HG02642 (cell line): ENCODE measurements at regions not wholly inside any gene's neighbourhood (a gene's known extent, or its start where the extent isn't known, plus 50 kb on each side); places are given as distances from the start of the nearest gene placed in this dataset.

Experiments
- ATAC-seq: cut with Tn5 transposase; IDR thresholded peaks from one replicate; pipeline ENCODE4 v1.9.1; 2021; ENCODE audit warnings: mild to moderate bottlenecking; ENCODE audit not compliant: unreplicated experiment, poor library complexity

DNA sequence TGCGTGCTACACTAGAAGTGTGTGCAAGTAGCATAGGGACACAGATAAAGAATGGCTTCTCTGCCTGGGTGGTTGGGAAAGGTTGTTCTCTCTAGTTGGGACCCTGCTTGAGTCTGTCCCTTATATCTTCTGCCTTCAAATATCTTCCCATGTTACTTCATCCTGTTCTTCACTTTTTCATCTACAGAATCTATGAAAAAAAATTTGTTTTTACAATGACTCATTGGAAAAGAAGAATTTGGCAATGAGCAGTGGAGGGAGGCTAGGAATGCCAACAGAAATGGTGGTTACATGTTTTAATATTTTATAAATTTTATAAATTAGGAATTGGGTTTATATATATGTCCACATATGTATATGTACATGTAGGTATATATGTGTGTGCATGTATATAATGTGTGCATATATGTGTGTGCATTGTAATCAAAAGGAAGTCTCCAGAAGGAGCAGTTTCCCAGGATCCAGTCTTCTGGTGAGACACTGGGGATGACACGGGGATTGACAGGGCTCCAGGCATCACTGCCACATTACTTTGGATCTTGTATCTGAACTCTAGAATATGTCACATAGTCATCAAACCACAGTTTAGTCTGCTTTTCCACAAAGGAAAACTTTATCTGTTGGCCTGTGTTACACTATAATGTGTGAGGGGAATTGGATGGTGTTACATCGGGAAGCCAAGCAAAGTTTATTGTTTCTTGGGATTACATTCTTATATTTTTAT, 75.3 kb upstream of the RIPOR2 start:
- no peak for ATAC-seq

DNA sequence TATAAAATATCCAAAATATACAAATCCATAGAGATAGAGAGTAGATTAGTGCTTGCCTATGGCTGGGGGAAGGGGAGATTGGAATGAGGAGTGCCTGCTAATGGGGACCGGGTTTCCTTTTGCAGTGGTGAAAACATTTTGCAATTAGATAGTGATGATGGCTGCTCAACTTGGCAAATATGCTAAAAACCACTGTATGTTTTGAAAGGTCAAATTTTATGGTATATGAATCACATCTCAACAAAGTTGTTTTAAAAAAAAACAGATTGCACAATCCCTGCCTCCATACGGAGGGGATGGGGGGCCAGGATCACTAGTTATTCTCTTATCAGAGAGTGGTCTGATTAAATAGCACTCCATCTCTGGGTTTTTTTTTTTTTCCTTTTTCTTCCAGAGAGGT, 76.9 kb upstream of the RIPOR2 start:
- no peak for ATAC-seq

DNA sequence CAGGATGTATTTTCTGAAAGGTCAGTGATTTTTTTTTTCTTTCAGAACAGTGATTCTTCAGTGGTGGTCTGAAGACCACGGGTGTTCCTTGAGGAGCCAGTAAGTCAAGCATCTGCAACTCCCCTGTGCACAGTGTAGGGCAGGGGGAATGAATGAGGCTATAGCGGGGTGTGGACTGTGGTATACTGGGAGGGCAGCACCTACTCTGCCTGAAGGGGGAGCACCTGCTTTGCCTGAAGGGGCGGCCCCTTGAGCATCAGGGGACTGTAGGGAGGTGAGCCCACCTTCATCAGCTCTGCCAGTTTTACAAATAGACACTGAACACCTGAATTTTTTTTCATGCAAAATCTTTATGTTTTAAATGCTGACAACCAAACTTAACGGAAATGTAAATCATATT, 77.5 kb upstream of the RIPOR2 start:
- no peak for ATAC-seq

DNA sequence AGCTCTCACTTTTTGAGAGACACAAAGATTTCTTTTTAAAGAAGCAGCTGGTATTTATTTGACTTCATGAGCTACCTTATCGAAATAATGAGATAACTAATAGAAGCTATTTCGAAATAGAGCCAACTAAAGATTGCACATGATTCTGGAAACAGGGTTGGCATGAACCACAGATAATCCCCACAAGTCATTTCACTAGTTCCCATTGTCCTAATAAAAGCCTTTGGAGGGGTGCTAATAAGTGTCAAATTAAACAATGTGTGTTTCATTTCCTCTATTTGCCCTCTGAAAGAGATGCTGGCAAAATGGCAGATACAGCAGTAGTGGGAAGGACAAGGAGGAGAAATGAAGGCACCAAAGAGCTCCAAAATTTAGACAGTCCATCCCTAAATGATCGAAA, 78.6 kb upstream of the RIPOR2 start:
- ATAC-seq, result no peak

DNA sequence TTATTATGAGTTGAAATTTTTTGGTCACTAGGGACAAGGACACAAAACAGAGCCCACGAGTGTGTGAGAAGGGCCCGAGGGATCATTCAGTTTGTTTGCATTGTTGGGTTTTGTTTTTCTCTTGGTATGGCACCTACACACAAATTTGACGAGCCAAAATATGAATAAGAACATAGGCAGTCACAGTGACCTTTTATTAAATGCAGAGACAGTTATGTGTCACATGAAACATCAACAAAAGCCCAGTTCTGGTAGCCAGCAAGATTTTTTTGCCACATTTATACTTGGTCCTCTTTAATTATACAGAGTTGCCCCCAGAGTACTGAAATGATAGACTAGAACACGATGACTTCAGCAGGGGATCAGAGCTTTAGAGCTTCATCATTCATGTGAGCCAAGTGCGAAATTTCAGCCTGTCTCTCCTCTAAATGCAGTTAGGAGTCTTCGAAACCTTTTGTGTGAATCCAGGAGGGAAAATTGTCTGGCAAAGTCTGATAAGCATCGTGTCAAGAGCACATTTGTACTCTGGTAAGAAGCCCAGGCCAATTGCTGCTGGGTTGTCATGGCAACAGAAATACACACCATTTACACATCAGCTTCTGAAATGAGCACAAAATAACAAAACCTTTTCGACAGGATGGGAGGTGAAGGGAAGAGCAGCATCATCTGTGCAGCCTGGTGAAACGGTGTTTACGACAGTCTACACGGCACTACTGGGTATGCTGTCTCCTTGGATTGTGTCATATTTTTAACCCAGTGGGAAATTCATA, 79.2 kb upstream of the RIPOR2 start:
- no peak for ATAC-seq

DNA sequence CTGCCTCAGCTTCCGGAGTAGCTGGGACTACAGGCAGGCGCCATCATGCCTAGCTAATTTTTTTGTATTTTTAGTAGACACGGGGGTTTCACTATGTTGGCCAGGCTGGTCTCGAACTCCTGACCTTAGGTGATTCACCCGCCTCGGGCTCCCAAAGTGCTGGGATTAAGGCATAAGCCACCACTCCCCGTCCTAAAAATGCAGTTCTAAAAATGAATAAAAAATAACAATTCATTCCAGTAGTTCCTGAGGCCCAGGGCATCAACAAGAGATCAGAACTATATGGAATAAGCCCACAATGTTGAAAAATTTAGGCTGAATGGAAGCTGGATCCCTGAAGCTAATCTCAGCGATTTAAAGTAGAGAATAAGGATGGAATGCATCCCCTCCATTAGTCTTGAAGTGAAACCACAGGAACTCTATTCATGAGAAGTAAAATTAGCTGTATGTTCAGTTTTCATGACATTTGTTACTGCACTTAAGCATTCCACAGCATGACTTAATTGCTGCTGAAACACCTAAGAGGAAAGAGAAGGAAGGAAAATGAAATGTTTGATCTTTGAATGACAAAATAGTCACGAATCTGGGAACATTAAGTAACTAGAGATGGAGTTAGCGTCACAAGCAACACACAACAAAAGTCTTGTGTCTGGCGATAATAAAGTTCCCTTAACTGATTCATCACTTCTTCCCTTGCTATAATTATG, 80.4 kb upstream of the RIPOR2 start:
- no peak for ATAC-seq

DNA sequence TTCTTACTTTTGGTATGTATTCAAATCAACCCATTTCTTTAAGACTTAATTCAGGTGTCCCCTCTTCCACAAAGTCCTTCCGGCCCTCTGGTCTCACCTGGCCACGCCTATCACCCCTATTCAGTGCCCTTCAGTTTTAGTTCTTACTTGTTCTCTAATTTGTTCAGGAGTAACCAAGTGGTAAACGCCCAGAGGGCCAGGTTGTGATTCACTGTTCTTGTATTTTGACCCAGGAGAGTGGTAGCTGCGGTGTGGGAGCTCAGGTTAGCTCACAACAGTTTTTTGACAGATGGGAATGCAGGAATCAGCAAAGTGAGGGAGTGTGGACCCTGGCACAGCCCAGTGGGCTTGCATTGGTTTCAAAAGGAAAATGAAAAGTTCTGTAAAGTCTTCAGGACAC, 81.7 kb upstream of the RIPOR2 start:
- ATAC-seq, result no peak

DNA sequence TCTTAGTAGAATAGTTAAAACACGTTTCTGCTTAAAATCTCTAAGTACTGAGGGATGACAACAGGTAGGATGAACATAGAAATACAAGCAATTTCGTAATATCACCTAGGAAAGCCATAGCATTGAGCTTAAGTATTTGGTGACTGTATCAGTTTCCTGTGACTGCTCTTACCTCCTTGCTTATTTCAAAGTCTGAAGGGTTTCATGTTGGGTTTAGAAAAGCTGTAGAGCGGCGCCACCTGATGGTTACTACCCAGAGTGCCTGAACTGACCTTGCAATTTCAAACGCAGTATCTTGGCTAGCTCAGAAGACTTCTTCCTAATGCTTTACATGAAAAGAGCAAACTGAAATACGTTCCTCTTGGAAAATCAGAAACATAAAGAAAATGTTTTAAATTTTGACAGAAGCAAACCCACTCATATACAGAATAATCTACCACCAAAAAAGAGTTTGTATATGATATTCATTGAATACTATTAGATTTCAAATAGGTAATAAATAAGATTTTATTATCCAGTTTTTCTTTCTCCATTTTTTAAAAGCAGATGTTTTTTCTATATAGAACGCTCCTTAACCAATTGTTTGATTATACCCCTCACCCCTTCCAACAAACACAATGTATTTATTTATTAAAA, 82.3 kb upstream of the RIPOR2 start:
- no peak for ATAC-seq

DNA sequence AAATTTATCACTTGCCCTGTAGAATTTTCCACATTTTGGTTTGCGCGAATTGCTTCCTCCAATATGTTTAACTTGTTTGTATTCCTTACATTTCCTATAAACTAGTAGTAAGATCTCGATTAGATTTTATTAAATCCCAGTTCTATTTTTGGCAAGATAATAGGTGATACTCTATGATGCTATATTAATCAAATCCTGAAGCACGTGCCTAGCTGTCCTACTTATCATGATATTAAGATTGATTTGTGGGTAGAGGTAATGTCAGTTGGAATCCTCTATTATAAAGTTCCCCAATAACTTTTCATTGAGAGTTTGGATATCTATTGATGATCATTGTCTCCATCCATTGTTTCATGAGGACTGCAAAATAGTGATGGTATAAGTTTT, 82.8 kb upstream of the RIPOR2 start:
- no peak for ATAC-seq

DNA sequence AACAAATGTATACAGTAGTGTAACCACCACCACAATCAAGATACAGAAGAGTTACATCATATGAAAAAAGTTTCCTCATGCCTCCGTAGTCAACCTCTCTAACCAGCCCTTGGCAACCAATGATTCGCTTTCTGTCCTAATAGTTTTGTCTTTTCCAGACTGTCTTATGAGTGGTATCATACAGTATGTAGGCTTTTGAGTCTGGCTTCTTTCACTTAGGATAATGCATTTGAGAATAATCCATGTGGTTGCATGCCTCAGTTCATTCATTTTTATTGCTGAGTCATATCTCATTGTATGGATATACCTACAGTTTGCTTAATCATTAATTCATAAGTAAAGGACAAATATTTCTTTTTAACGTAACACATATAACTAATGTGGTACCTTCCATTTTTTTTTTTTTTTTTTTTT, 86.4 kb upstream of the RIPOR2 start:
- no peak for ATAC-seq

DNA sequence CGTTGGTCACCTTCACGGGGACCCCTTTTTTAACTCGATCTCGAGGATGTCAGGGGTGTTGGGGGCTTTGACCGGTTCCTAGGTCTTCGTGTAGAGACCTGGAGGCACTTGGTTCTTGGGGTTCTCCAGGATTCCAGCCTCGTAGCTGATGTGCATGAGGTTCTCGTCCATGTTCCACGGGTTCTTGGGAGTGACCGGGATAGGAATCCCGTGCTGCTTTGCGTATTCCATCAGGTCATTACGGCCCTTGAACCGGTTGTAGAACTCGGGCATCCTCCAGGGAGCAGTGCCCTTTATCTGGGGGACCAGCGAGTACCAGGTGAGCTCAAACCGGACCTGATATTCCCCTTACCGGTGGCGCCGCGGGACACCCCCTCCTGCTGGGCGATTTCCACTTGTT, 88.0 kb upstream of the RIPOR2 start:
- no peak for ATAC-seq

DNA sequence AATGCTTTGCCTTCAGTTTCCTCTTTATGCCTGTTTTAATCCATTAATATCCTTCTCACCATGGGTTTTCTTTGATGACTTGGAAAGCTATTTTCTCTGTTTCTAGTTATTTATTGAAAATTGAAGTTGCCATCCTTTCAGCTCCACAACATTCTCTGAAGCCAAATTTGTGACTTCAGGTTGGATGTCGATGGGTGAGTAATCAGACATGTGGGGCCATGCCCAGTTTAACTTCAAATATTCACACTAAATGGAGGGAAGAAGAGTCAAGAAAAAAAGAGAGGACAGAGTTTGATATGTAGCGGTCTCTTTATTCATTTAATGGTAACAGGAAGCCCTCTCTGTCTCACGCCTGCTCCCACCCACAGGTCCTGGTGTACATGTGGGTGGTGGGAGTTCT, 89.1 kb upstream of the RIPOR2 start:
- ATAC-seq, result no peak

DNA sequence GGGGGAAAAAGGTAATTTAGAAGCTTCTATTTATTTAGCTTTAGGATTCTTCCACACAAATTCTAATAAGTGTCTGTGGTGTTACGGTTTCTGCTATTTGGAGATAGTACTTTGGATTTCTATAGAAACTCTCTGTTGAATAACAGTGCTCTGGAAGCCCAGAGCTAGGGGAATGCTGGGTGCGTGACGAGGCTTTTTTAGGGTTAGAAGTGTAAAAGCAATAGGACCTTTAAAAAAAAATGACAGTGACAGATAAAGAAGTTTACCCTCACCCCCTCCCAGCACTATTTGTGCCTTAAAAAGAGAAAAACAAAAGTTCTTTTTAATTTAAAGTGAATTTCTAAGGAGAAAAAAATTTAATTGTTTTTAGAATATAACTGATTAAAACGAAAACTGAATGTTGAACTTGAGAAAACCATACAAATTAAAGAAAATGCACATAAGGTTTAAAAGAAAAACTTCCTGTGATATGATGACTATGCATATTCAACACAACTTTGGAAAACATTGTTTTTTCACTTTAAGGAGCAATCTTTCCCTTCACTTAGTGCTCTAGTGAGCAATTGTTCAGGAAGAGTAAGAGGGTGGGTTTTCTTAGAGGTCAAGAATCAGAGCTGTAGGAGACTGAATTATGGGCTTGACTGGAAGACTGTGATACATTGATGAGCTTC, 89.6 kb upstream of the RIPOR2 start:
- no peak for ATAC-seq

DNA sequence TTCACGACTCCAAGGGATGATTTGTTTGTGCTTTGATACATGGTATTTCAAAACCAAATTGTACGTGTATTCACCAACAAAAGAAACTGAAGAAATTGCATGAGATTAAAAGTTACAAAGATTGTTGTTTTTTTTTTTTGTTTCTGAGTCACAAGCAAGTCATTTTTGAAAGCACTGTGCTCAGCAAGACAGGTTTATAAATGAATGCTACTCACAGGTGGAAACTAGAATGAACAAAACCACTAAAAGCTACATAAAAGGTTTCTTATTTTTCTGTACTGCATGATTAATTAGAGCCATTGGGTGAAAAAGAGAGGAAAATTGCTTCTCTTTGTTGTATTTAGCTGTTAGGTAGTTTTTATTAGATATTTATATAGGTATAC, 90.2 kb upstream of the RIPOR2 start:
- no peak for ATAC-seq

DNA sequence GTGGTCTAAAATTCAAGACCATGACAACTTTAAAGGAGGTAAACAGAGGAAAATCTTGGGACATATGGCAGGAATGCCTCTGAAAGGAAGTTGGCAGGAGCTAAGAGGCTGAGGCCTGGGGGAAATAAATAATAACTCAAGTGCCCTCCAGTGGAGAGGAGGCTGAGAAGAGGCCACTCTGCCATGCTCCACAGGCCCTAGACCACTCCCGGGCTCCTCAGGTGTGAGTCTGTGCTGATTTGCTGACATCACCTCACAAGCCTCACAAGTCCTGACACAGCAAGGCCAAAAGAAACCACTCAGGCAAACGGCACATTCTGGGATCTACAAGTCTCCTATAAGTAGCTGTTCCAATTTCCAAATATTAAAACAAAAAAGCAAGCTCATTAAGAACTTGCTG, 91.0 kb upstream of the RIPOR2 start:
- ATAC-seq, result no peak

DNA sequence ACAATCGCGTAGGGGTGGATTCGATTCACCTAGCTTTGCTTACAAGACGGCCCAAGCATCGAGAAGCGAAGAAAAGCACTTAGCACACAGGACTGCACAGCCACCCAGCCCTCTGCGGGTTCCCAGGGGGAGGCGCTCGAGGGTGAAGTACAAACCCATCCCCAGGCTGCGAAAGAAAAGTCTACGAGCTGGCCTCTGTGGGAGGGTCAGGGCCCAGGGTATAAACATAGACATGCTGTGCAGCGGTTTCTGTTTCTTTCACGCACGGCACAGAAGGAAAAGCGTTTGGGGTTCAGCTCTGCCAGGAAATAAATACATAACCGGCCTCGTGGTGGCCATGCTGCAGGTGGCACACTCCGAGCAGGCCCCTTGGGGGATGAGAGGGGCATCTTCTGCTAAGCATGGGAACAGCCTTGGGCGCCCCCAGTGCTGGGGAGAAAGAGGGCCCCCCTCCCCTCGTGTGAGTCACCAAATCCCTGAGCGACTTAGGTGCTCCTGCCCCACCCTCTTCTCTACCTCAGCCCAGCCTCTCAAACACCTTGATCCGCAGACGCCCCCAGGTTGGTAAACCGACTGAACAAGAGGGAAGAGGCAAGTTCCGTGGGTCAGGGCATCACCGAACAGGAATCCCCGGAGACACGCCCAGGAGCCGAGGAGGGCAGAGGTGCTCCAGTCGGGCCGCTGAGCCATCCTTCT, 91.6 kb upstream of the RIPOR2 start:
- ATAC-seq, result peak; percentile 95

DNA sequence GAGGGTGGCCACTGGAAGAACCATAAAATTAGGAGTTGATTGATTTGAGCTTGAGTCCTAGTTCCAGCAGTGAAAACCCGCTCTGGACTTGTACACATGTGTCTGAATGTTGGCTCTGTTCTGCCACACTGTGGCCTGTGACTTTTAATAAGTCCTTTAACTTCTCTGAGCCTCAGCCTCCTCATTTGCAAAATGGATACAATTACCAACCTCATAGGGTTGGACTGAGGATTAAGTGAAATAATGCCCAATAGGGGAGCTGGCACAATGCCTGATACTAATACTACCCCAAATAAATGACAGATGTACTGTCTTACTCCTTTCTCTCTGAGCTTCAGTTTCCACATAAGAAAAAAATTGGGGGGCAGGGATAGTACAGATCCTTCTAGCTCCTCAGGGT, 92.6 kb upstream of the RIPOR2 start:
- no peak for ATAC-seq

DNA sequence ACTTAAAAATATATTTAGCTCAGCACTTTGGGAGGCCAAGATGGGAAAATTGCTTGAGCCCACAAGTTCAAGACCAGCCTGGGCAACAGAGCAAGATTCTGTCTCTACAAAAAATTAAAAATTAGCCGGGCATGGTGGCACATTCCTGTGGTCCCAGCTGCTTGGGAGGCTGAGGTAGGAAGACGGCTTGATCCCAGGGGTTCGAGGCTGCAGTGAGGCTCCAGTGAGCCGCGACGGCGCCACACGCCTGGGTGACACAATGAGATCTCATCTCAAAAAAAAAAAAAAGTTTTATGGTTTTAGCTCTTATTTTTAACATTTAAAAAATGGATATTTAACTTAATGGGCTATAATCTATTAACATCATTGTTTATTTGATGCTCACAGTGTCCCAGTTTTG, 97.2 kb upstream of the RIPOR2 start:
- ATAC-seq, result no peak

DNA sequence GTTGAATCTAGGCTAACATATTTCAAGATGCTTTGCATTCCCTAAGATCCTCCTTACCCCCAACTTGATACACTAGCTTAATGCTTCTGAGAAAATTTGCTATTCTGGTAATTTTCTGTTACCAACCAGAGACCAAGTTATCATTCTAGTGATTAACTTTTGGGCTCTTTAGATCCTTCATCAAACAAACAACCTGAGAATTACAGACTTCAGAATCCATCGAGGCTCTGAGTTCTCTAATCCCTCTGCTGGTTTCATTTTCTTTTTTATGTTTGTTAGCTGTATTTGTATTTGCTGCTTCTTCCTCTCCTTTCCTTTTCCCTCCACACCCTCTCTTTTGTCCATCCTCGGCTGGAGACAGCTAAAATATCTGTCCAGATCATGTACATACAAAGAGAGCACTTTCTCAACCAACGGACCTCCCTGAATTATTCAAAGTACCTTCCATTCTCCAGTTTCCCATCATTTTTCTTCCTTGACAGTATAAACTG, 98.7 kb upstream of the RIPOR2 start:
- ATAC-seq, result no peak

DNA sequence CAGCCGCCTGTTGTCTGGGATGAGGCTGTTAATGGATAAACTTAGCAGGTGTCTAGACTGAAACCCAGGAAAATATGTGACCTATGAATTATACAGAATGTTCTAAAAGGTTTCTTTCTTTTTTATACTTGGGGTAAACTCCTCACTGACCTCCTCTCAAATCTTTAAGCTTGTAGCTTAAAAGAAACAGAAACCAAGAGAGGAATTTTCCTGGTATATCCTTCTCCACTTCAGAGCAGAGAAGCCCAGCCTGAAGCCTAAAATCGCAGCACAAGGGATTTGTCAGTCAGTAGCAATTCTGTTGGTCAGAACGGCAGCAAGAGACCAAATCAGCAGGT, 99.4 kb upstream of the RIPOR2 start:
- peak; percentile 20 for ATAC-seq
